ENCODE measurements at regions not wholly inside any gene's neighbourhood (a gene's known extent, or its start where the extent isn't known, plus 50 kb on each side); places are given as distances from the start of the nearest gene placed in this dataset.
"Not testable (repeated sequence)": the region's sequence is repeated elsewhere in the genome, so short reads cannot be mapped to it uniquely, and the experiment has no call there.

DNA sequence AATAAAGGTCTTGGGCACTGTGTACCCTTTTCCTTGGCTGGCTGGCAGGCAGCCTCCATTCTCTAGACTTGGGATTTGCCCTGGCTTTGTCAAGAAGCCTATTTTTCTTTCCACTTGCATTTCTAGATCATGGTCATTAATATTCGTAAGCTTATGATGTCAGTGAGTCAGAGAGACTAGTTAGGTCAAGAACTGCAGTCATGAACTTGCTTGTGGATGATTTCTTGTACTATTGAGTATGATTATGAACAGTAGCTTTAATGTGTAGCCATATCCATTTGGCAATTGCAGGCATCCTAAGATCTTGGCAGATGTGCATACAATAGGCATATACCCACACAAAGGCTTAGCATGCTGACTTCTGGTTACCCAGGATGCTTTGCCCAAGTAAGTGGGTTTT lies 186.8 kb upstream of the CLINT1 start:
- DNase-seq (ENCODE audit: extremely low spot score) = no peak
- CTCF ChIA-PET = interaction anchor here (1.1 kb wide), 1 partner anchor 129 kb away, joined by 3 read pairs; no protein-coding TSS in a partner anchor

DNA sequence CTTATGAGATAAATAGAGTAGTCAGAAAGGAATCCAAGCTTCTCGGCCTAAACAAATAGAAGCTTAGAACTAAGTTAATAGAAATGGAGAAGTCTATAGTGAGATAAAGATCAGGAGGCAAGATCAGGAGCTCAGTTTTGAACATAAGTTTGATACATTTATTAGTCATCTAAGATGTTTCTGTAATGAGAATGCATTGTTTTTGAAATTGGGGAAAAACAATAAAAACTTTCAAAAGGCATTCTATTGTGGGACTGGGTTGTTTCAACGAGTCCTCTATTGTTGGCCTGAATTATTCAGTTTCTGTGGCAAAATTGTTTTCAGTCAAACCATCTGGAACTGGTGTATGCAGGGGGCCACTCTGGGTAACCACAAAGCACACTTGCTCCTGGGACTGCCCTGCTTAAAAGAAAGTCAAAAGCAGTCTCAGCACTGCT lies 181.0 kb upstream of the CLINT1 start:
- POLR2A ChIA-PET = no interaction called here
- TF ChIP-seq, protein P1, sequence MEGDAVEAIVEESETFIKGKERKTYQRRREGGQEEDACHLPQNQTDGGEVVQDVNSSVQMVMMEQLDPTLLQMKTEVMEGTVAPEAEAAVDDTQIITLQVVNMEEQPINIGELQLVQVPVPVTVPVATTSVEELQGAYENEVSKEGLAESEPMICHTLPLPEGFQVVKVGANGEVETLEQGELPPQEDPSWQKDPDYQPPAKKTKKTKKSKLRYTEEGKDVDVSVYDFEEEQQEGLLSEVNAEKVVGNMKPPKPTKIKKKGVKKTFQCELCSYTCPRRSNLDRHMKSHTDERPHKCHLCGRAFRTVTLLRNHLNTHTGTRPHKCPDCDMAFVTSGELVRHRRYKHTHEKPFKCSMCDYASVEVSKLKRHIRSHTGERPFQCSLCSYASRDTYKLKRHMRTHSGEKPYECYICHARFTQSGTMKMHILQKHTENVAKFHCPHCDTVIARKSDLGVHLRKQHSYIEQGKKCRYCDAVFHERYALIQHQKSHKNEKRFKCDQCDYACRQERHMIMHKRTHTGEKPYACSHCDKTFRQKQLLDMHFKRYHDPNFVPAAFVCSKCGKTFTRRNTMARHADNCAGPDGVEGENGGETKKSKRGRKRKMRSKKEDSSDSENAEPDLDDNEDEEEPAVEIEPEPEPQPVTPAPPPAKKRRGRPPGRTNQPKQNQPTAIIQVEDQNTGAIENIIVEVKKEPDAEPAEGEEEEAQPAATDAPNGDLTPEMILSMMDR (IDR thresholded peaks at IDR 0.05; ENCODE audit: control extremely low read depth, extremely low read depth, low read depth, missing control alignments) = no peak
- DNase-seq (ENCODE audit: extremely low spot score) = peak; percentile 18
- CTCF ChIA-PET = interaction anchor here (1.3 to 2.1 kb wide), 3 partner anchors 10 to 1067 kb away, joined by 4 to 7 read pairs (median 5); no protein-coding TSS in a partner anchor

More for the DNA sequence above, 186.8 kb upstream of the CLINT1 start:
- TF ChIP-seq, protein P1 (IDR thresholded peaks at IDR 0.05; ENCODE audit: control extremely low read depth, extremely low read depth, low read depth, missing control alignments) = no peak
- POLR2A ChIA-PET = no interaction called here

DNA sequence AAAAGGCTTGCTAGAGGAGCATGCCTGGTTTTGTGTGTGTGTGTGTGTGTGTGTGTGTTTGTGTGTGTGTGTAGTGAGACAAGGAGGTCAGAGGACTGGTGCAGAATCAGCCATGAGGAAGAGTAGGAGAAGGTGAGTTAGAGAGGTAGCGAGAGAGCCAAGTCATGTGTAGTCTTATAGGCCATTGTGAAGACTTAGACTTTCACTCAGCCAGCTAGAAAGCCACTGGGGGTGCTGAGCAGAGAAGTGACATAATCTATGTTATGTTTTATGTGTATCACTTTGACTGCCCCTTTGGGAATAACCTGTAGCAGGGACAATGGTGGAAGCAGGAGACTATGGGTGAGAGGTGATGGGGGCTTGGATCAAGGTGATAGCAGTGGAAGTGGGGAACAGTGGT lies 180.5 kb upstream of the CLINT1 start:
- ChIA-PET CTCF (interaction anchor here (1.3 to 2.1 kb wide), 3 partner anchors 10 to 1067 kb away, joined by 4 to 7 read pairs (median 5); no protein-coding TSS in a partner anchor), POLR2A (no interaction called here)
- no peak for DNase-seq (ENCODE audit: extremely low spot score)
- TF ChIP-seq, protein P1 (IDR thresholded peaks at IDR 0.05; ENCODE audit: control extremely low read depth, extremely low read depth, low read depth, missing control alignments) = no peak

DNA sequence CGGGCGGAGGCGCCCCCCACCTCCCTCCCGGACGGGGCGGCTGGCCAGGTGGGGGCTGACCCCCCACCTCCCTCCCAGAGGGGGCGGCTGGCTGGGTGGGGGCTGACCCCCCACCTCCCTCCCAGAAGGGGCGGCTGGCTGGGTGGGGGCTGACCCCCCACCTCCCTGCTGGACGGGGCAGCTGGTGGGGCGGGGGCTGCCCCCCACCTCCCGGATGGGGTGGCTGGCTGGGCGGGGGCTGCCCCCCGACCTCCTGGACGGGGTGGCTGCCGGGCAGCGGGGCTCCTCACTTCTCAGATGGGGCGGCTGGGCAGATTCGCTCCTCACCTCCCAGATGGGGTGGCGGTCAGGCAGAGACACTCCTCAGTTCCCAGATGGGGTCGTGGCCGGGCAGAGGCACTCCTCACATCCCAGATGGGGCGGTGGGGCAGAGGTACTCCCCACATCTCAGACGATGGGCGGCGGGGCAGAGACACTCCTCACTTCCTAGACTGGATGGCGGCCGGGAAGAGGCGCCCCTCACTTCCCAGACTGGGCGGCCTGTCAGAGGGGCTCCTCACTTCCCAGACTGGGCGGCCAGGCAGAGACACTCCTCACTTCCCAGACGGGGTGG lies 178.1 kb upstream of the CLINT1 start:
- POLR2A ChIA-PET; DNase-seq (ENCODE audit: extremely low spot score); CTCF ChIA-PET: not testable (repeated sequence)

DNA sequence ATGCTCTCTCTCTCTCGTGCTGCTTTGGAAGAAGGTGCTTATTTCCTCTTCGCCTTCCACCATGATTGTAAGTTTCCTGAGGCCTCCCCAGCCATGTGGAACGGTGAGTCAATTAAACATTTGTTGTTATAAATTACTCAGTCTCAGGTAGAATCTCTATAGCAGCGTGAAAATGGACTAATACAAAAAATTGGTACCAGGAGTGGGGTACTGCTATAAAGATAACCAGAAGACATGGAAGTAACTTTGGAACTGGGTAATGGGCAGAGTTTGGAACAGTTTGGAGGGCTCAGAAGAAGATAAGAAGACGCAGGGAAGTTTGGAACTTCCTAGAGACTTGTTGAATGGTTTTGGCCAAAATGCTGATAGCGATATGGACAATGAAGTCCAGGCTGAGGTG lies 175.6 kb upstream of the CLINT1 start:
- CTCF ChIA-PET; DNase-seq (ENCODE audit: extremely low spot score); POLR2A ChIA-PET: not testable (repeated sequence)

DNA sequence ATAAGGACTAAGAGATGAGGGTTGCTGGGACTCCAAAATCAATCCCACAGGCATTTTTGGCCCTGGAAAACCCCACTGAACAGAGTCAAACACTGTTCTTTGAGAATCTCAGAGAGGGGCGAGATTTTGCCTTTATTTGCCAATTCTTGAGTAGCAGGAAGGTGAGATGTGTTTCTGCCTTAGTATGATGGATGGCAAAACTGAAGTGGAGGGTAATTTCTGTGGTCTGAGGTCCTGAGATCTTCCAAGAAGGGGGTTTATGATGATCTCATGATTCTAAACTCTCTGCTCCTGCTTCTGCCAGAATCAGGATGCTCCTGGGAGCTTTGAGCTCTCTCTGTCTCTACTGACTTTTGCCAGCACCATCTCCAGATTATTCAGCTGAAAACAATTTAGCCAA lies 174.8 kb upstream of the CLINT1 start:
- TF ChIP-seq, protein P1 (IDR thresholded peaks at IDR 0.05; ENCODE audit: control extremely low read depth, extremely low read depth, low read depth, missing control alignments) = no peak
- ChIA-PET CTCF (no interaction called here), POLR2A (no interaction called here)
- no peak for DNase-seq (ENCODE audit: extremely low spot score)

DNA sequence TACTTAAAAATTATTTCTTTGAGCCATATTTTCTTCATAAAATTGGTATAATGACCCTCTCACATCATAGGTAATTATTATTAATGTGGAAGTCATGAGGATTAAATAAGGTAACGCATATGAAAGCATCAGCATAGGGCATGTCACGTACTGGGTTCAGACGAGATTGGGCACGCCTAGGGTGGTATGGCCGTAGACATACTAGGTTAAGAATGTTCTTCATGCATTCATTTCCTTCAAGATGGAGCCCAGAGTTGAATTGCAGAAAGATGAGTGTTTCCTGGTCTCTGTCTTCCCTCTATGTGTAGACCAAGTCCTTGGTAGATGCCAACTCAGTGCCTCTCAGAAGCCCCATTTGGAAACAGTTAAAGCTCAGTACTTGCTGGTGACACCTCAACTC lies 174.1 kb upstream of the CLINT1 start:
- TF ChIP-seq, protein P1 (IDR thresholded peaks at IDR 0.05; ENCODE audit: control extremely low read depth, extremely low read depth, low read depth, missing control alignments) = no peak
- no peak for DNase-seq (ENCODE audit: extremely low spot score)
- ChIA-PET CTCF (interaction anchor here (1.4 kb wide), 1 partner anchor 13 kb away, joined by 3 read pairs; no protein-coding TSS in a partner anchor), POLR2A (no interaction called here)

DNA sequence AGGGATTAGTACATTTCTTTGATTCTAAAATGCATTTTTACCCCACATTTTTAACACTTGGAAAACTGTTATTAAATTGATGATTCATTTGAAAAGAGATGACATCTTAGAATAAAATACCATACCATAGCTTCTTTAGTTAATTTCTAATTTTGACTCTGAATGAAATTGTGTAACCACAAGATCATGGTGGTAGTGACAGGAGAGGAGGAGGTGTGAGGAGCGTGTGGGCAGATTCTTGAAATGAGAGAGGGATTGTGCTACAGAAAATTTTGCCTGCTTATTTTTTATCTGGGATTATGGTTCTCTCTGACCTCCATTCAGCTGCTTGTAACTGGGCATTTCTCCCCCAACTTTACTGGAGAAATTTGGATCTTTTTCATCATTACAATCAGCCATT lies 173.3 kb upstream of the CLINT1 start:
- no peak for DNase-seq (ENCODE audit: extremely low spot score)
- POLR2A ChIA-PET = no interaction called here
- CTCF ChIA-PET = interaction anchor here (1.4 kb wide), 1 partner anchor 12 kb away, joined by 3 read pairs; no protein-coding TSS in a partner anchor
- TF ChIP-seq, protein P1 (IDR thresholded peaks at IDR 0.05; ENCODE audit: control extremely low read depth, extremely low read depth, low read depth, missing control alignments) = no peak
